A673 (cell line): ENCODE measurements at regions not wholly inside any gene's neighbourhood (a gene's known extent, or its start where the extent isn't known, plus 50 kb on each side); places are given as distances from the start of the nearest gene placed in this dataset.

Experiments
- EZH2 ChIP-seq: fragments of 200-600 bp; sonication (generic); IDR thresholded peaks from 2 replicates; pipeline ENCODE4 v1.6.1; 2017; ENCODE audit warnings: borderline replicate concordance, low read depth, mild to moderate bottlenecking, mixed read lengths, antibody characterized with exemption, low read length; ENCODE audit not compliant: poor library complexity, severe bottlenecking
- TF ChIP-seq, protein P1 (sequence below): fragments of 300-800, 200-600 bp; sonication (generic); conservative IDR thresholded peaks from 2 replicates; pipeline ENCODE4 v1.5.1; 2017; ENCODE audit warnings: low read depth, mild to moderate bottlenecking, antibody characterized with exemption, low read length, moderate library complexity, mixed read lengths

DNA sequence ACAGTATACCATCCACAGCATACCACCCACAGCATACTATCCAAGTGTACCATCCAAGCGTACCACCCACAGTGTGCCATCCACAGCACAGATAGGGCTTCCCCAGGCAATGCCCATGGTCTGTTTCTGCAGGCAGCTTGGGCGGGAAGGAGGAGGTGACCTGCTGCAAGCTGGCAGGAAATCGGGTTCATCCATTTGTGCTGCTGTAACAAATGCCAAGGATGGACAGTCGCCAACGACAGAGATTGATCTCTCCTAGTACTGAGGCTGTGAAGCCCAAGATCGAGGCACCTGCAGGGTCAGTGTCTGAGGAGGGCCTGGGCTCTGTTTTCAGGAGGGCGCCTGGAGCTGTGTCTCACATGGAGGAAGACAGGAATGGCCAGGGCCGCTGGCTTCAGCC, 93.6 kb upstream of the SNTG2 start:
- TF ChIP-seq, protein P1, sequence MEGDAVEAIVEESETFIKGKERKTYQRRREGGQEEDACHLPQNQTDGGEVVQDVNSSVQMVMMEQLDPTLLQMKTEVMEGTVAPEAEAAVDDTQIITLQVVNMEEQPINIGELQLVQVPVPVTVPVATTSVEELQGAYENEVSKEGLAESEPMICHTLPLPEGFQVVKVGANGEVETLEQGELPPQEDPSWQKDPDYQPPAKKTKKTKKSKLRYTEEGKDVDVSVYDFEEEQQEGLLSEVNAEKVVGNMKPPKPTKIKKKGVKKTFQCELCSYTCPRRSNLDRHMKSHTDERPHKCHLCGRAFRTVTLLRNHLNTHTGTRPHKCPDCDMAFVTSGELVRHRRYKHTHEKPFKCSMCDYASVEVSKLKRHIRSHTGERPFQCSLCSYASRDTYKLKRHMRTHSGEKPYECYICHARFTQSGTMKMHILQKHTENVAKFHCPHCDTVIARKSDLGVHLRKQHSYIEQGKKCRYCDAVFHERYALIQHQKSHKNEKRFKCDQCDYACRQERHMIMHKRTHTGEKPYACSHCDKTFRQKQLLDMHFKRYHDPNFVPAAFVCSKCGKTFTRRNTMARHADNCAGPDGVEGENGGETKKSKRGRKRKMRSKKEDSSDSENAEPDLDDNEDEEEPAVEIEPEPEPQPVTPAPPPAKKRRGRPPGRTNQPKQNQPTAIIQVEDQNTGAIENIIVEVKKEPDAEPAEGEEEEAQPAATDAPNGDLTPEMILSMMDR = no peak
- TF ChIP-seq EZH2 = no peak
